ENCODE measurements at regions not wholly inside any gene's neighbourhood (a gene's known extent, or its start where the extent isn't known, plus 50 kb on each side); places are given as distances from the start of the nearest gene placed in this dataset.
"Not testable (repeated sequence)": the region's sequence is repeated elsewhere in the genome, so short reads cannot be mapped to it uniquely, and the experiment has no call there.

DNA sequence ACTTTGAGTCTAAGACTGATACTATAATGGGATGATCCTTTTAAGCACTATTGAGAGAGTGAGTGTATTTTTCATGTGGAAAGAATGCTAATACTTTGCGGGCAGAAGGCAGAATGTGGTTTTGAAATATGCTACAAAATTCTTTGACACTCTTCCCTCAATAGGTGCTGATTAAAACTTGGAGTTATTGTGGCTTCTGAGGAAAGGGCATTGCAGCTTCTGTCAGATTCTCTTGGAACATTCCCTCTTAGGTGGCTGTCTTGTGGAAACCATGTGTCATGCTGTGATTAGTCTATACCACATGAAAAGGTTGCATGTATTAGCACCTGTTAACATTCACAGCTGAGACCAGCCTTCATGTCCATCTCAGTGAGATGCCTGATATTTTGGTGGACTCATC lies 547.0 kb downstream of the STIM2 start:
- no peak overlapping the region for H3K27ac ChIP-seq (ENCODE audit: low read depth, low read length)
- H3K27me3 ChIP-seq (ENCODE audit: control insufficient read depth in 5 of 5, insufficient read depth in 4 of 5, low read length in 5 of 5) = no peaks in the 10 kb centered on the region
- no peak overlapping the region for H3K4me3 ChIP-seq (ENCODE audit: low read depth in 1 of 5, low read length in 5 of 5)
- peaks cover 9 to 29% (median 26%) of the 10 kb centered on the region in 5 donors for H3K9me3 ChIP-seq (ENCODE audit: control insufficient read depth in 5 of 5, low read length in 5 of 5)
- H3K36me3 ChIP-seq (ENCODE audit: control insufficient read depth in 5 of 5, insufficient read depth in 5 of 5, low read length in 5 of 5) = no peaks in the 10 kb centered on the region
- no peak overlapping the region for H3K9ac ChIP-seq (ENCODE audit: low read length in 5 of 5)
- peaks cover 0 to 8% (median 0%) of the 10 kb centered on the region in 5 donors for H3K4me1 ChIP-seq (ENCODE audit: control insufficient read depth in 5 of 5, insufficient read depth in 5 of 5, low read length in 5 of 5)

DNA sequence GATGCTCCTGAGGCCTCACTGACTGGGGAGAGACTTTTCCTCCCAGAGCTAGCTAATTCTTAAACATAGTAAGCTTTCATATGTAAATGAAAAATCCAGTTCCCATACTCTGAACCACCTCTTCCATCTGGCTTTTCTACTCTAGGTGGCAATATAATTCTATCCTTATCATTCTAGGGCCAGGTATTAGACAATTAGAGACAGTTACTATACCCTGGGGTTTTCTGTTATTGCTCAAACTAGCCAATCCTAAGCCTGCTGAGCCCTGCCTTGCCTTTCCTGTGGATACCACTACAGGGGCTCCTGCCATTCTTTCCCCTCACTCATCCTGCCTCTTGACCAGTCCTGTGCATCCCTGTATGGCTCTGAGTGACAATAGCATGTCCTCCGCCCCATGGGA lies 552.0 kb downstream of the STIM2 start:
- Histone ChIP-seq H3K4me3 (ENCODE audit: low read depth in 1 of 5, low read length in 5 of 5) (no peak overlapping the region), H3K27me3 (ENCODE audit: control insufficient read depth in 5 of 5, insufficient read depth in 4 of 5, low read length in 5 of 5) (no peaks in the 10 kb centered on the region), H3K9ac (ENCODE audit: low read length in 5 of 5) (no peak overlapping the region), H3K36me3 (ENCODE audit: control insufficient read depth in 5 of 5, insufficient read depth in 5 of 5, low read length in 5 of 5) (no peaks in the 10 kb centered on the region), H3K27ac (ENCODE audit: low read depth, low read length) (no peak overlapping the region), H3K4me1 (ENCODE audit: control insufficient read depth in 5 of 5, insufficient read depth in 5 of 5, low read length in 5 of 5) (peaks cover 0 to 15% (median 0%) of the 10 kb centered on the region in 5 donors), H3K9me3 (ENCODE audit: control insufficient read depth in 5 of 5, low read length in 5 of 5) (peaks cover 0 to 13% (median 5%) of the 10 kb centered on the region in 5 donors)

DNA sequence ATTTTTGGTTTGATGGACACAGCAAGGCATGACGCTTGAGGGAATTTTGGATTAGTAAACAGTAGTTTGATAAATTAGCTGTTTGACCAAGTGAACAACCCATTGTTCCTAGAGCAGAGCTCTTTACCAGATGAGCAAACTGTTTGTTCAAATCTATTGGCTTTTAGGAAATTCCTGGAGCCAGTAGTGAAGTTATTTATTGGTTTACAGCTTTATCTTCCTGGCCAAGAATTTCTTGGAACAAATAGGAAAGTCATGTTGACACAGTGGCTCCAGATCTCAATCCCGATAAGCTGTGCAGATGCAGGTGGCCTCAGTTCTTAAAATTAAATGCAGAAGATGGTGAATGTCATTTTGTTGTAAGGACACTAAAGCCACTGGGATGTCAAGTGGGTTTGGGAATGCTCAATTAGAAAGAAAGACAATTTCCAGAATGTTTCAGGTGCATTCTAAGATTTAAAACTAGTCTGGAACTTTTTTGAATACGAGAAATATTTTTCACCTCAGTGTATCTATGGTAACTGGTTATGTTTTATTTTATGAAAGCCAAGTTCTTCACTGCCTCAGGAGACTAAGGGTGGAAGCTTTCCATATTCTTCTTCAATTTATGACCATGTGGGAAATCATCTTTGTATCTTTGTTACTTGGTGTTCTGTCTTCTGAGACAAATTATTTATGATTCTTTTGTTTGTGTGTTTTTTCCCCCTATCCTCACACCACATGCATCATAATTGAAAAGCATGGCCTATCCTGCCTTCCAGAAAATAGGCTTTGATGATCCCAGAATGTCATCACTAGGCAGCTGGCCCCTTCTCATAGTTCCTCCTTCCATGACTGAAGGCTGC lies 554.5 kb downstream of the STIM2 start:
- H3K4me3 ChIP-seq (ENCODE audit: low read depth in 1 of 5, low read length in 5 of 5) = no peak overlapping the region
- no peak overlapping the region for H3K9ac ChIP-seq (ENCODE audit: low read length in 5 of 5)

DNA sequence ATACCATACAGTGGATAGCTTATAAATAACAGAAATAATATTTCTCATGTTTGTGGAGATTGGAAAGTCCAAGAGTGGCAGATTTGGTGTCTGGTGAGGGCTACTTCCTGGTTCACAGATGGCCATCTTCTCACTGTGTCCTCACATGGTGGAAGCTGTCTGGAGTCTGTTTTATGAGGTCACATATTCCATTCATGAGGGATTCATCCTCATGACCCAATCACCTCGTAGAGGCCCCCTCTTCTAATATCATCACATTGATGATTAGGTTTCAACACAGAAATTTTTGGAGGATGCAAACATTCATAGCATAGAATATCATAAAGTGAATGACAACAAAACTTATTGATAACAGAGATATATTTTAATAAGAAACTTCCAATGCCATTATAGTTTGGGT lies 568.0 kb downstream of the STIM2 start:
- Histone ChIP-seq H3K27ac (ENCODE audit: low read depth, low read length) (no peak overlapping the region), H3K4me1 (ENCODE audit: control insufficient read depth in 5 of 5, insufficient read depth in 5 of 5, low read length in 5 of 5) (peaks cover 0 to 1% (median 0%) of the 10 kb centered on the region in 5 donors), H3K9ac (ENCODE audit: low read length in 5 of 5) (no peak overlapping the region), H3K9me3 (ENCODE audit: control insufficient read depth in 5 of 5, low read length in 5 of 5) (peaks cover 0 to 3% (median 0%) of the 10 kb centered on the region in 5 donors), H3K27me3 (ENCODE audit: control insufficient read depth in 5 of 5, insufficient read depth in 4 of 5, low read length in 5 of 5) (no peaks in the 10 kb centered on the region), H3K4me3 (ENCODE audit: low read depth in 1 of 5, low read length in 5 of 5) (no peak overlapping the region), H3K36me3 (ENCODE audit: control insufficient read depth in 5 of 5, insufficient read depth in 5 of 5, low read length in 5 of 5) (no peaks in the 10 kb centered on the region)

More for the DNA sequence above, 554.5 kb downstream of the STIM2 start:
- Histone ChIP-seq H3K27ac (ENCODE audit: low read depth, low read length) (no peak overlapping the region), H3K9me3 (ENCODE audit: control insufficient read depth in 5 of 5, low read length in 5 of 5) (peaks cover 0 to 10% (median 7%) of the 10 kb centered on the region in 5 donors), H3K4me1 (ENCODE audit: control insufficient read depth in 5 of 5, insufficient read depth in 5 of 5, low read length in 5 of 5) (peaks cover 0 to 7% (median 0%) of the 10 kb centered on the region in 5 donors), H3K36me3 (ENCODE audit: control insufficient read depth in 5 of 5, insufficient read depth in 5 of 5, low read length in 5 of 5) (no peaks in the 10 kb centered on the region), H3K27me3 (ENCODE audit: control insufficient read depth in 5 of 5, insufficient read depth in 4 of 5, low read length in 5 of 5) (no peaks in the 10 kb centered on the region)

DNA sequence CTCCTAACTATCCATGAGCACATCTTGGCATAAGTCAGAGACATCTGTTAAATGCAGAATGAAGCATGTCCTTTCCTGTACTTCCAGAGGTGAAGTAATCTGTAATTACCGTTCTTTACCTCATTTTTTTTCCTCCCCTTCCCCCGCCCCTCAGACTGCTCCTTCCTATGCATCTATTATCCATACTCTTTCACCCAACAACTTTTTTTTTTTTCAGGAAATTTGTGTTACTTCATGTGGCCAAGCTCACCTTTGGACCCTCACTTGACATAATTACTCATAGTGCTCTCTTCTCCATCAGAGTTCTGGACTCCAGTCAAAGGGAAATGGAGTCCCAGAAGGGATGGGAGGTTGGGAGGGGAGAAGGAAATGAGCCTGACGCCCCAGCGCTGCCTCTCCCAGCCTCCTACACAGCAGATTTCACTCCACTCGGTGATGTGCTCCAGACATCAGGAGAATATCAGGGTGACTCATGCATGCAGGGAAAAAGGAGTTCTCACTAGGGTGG lies 568.8 kb downstream of the STIM2 start:
- H3K27me3 ChIP-seq (ENCODE audit: control insufficient read depth in 5 of 5, insufficient read depth in 4 of 5, low read length in 5 of 5) = no peaks in the 10 kb centered on the region
- peaks cover 0 to 1% (median 0%) of the 10 kb centered on the region in 5 donors for H3K4me1 ChIP-seq (ENCODE audit: control insufficient read depth in 5 of 5, insufficient read depth in 5 of 5, low read length in 5 of 5)
- no peak overlapping the region for H3K9ac ChIP-seq (ENCODE audit: low read length in 5 of 5)
- no peaks in the 10 kb centered on the region for H3K36me3 ChIP-seq (ENCODE audit: control insufficient read depth in 5 of 5, insufficient read depth in 5 of 5, low read length in 5 of 5)
- H3K9me3 ChIP-seq (ENCODE audit: control insufficient read depth in 5 of 5, low read length in 5 of 5) = peaks cover 0 to 3% (median 0%) of the 10 kb centered on the region in 5 donors
- H3K27ac ChIP-seq (ENCODE audit: low read depth, low read length) = no peak overlapping the region
- H3K4me3 ChIP-seq (ENCODE audit: low read depth in 1 of 5, low read length in 5 of 5) = no peak overlapping the region

DNA sequence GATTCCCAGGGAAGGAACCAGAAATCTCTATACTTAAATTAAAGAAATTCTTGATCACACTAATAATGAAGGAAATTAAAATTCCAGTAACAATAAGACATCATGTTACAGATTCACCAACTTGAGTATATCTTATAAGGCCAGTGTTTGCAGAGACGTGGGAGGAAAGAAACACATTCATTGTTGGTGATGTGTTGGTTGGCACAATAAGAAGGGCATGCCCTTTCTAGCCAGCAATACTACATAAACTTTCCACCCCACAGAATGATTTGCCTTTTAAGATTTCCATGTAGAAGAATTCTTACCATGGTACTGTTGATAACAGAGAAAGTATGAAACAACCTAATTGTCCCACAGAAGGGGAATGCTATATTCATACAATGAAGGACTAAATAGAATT lies 581.5 kb downstream of the STIM2 start:
- H3K9ac ChIP-seq (ENCODE audit: low read length in 5 of 5) = no peak overlapping the region
- H3K27me3 ChIP-seq (ENCODE audit: control insufficient read depth in 5 of 5, insufficient read depth in 4 of 5, low read length in 5 of 5) = no peaks in the 10 kb centered on the region
- no peak overlapping the region for H3K27ac ChIP-seq (ENCODE audit: low read depth, low read length)
- H3K4me1 ChIP-seq (ENCODE audit: control insufficient read depth in 5 of 5, insufficient read depth in 5 of 5, low read length in 5 of 5) = no peaks in the 10 kb centered on the region
- peaks cover 0 to 3% (median 0%) of the 10 kb centered on the region in 5 donors for H3K9me3 ChIP-seq (ENCODE audit: control insufficient read depth in 5 of 5, low read length in 5 of 5)
- H3K36me3 ChIP-seq (ENCODE audit: control insufficient read depth in 5 of 5, insufficient read depth in 5 of 5, low read length in 5 of 5) = no peaks in the 10 kb centered on the region
- H3K4me3 ChIP-seq (ENCODE audit: low read depth in 1 of 5, low read length in 5 of 5) = no peak overlapping the region

DNA sequence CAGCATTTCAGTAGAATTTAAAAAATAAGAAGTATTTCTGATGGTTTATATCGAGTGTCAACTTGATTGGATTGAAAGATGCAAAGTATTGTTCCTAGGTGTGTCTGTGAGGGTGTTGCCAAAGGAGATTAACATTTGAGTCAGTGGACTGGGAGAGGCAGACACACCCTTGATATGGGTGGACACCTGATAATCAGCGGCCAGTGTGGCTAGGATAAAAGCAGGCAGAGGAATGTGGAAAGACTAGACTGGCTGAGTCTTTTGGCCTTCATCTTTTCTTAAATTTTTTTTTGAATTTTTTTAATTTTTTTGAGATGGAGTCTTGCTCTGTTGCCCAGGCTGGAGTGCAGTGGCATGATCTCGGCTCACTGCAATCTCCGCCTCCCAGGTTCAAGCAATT lies 582.0 kb downstream of the STIM2 start:
- not testable (repeated sequence) for H3K27ac ChIP-seq (ENCODE audit: low read depth, low read length); H3K9me3 ChIP-seq (ENCODE audit: control insufficient read depth in 5 of 5, low read length in 5 of 5); H3K9ac ChIP-seq (ENCODE audit: low read length in 5 of 5); H3K36me3 ChIP-seq (ENCODE audit: control insufficient read depth in 5 of 5, insufficient read depth in 5 of 5, low read length in 5 of 5); H3K4me3 ChIP-seq (ENCODE audit: low read depth in 1 of 5, low read length in 5 of 5); H3K27me3 ChIP-seq (ENCODE audit: control insufficient read depth in 5 of 5, insufficient read depth in 4 of 5, low read length in 5 of 5); H3K4me1 ChIP-seq (ENCODE audit: control insufficient read depth in 5 of 5, insufficient read depth in 5 of 5, low read length in 5 of 5)

DNA sequence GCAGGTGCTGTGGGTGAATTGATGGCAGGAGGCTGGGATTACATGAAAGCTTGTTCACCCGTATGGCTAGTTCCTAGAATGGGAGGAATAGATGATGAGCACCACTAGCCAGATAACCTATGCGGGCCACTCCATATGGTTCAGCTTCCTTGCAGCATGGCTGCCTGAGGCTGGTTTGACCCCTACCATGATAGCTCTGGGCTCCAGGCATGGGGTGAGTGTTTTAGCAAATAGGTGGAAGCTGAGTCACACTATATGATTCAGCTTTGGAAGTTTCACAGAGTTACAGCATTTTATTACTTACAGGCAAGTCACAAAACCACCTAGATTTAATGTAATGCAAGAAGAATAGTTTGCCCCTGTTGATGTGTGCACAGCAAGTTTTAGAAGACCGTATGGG lies 603.2 kb downstream of the STIM2 start:
- no peaks in the 10 kb centered on the region for H3K36me3 ChIP-seq (ENCODE audit: control insufficient read depth in 5 of 5, insufficient read depth in 5 of 5, low read length in 5 of 5)
- H3K27me3 ChIP-seq (ENCODE audit: control insufficient read depth in 5 of 5, insufficient read depth in 4 of 5, low read length in 5 of 5) = no peaks in the 10 kb centered on the region

DNA sequence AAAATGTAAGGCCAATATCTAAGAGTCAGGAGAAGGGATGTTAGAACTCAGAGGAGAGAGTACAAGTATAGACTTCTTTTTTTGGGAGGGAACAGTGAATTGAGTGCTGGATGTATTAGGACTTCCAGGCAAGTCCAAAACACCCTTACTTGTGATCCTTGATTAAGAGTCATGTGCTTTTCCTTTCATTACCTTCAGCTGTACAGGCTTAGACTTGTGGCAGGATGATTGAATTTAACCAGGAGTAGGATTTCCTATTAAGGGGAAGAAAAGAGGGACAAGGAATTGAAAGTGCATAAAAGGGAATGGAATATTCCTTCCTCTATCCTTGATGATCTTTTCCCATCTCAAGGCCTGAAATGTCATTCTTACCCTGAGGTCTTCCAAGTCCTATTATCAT lies 606.7 kb downstream of the STIM2 start:
- no peaks in the 10 kb centered on the region for H3K9me3 ChIP-seq (ENCODE audit: control insufficient read depth in 5 of 5, low read length in 5 of 5)
- H3K9ac ChIP-seq (ENCODE audit: low read length in 5 of 5) = no peak overlapping the region

More for the DNA sequence above, 603.2 kb downstream of the STIM2 start:
- H3K4me1 ChIP-seq (ENCODE audit: control insufficient read depth in 5 of 5, insufficient read depth in 5 of 5, low read length in 5 of 5) = peaks cover 0 to 6% (median 0%) of the 10 kb centered on the region in 5 donors
- no peak overlapping the region for H3K9ac ChIP-seq (ENCODE audit: low read length in 5 of 5)
- H3K9me3 ChIP-seq (ENCODE audit: control insufficient read depth in 5 of 5, low read length in 5 of 5) = no peaks in the 10 kb centered on the region
- no peak overlapping the region for H3K27ac ChIP-seq (ENCODE audit: low read depth, low read length)
- no peak overlapping the region for H3K4me3 ChIP-seq (ENCODE audit: low read depth in 1 of 5, low read length in 5 of 5)

DNA sequence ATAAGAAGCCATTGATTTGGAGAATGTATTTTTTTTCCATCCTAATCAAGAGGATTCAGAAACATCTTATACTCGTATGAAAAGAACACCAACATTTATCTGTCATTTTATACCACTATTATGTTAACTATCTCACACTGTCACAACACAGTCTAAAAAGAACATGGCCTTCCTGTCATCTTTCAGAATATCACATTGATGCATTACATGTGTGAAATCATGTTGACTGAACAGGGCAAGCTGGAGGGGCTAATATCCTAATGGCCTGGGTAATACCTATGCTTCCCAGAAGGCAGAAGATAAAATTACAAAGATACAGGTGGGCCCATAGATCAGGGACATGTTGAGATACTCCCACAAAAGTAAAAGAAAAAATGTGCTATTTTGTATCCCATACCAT lies 611.7 kb downstream of the STIM2 start:
- Histone ChIP-seq H3K27ac (ENCODE audit: low read depth, low read length) (no peak overlapping the region), H3K9me3 (ENCODE audit: control insufficient read depth in 5 of 5, low read length in 5 of 5) (peaks cover 0 to 2% (median 0%) of the 10 kb centered on the region in 5 donors), H3K9ac (ENCODE audit: low read length in 5 of 5) (no peak overlapping the region), H3K4me3 (ENCODE audit: low read depth in 1 of 5, low read length in 5 of 5) (no peak overlapping the region), H3K4me1 (ENCODE audit: control insufficient read depth in 5 of 5, insufficient read depth in 5 of 5, low read length in 5 of 5) (no peaks in the 10 kb centered on the region), H3K27me3 (ENCODE audit: control insufficient read depth in 5 of 5, insufficient read depth in 4 of 5, low read length in 5 of 5) (no peaks in the 10 kb centered on the region), H3K36me3 (ENCODE audit: control insufficient read depth in 5 of 5, insufficient read depth in 5 of 5, low read length in 5 of 5) (no peaks in the 10 kb centered on the region)

More for the DNA sequence above, 606.7 kb downstream of the STIM2 start:
- no peaks in the 10 kb centered on the region for H3K4me1 ChIP-seq (ENCODE audit: control insufficient read depth in 5 of 5, insufficient read depth in 5 of 5, low read length in 5 of 5)
- no peak overlapping the region for H3K4me3 ChIP-seq (ENCODE audit: low read depth in 1 of 5, low read length in 5 of 5)
- H3K36me3 ChIP-seq (ENCODE audit: control insufficient read depth in 5 of 5, insufficient read depth in 5 of 5, low read length in 5 of 5) = no peaks in the 10 kb centered on the region
- no peaks in the 10 kb centered on the region for H3K27me3 ChIP-seq (ENCODE audit: control insufficient read depth in 5 of 5, insufficient read depth in 4 of 5, low read length in 5 of 5)
- H3K27ac ChIP-seq (ENCODE audit: low read depth, low read length) = no peak overlapping the region
